Activated T-cell treated with anti-CD3 and anti-CD28 coated beads for 24 hours (primary cell): ENCODE measurements at regions not wholly inside any gene's neighbourhood (a gene's known extent, or its start where the extent isn't known, plus 50 kb on each side); places are given as distances from the start of the nearest gene placed in this dataset.

Source experiments
- DNase-seq: peaks from one replicate; pipeline ENCODE4 v3.0.0-alpha.2; 2020; ENCODE audit warnings: low read depth

DNA sequence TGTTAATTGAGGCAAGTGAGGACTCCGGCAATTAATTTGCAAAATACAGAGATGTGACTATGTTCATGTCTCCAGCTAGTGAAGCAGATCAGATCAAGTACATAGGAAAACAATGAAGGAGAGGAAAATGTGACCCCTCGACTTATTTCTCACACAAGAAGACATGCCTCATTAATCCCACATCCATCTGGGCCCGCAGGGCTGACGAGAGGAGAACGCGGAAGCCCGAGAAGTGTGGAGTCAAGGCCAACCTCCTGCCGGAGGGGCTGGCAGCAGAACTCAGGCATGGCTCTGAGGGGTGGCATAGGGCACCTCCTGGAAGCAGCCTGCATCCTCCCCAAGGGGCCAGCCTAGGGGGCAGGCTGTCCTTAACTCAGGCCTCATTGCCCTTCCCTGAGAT, 54.4 kb downstream of the ZNF503 start:
- no peak for DNase-seq

DNA sequence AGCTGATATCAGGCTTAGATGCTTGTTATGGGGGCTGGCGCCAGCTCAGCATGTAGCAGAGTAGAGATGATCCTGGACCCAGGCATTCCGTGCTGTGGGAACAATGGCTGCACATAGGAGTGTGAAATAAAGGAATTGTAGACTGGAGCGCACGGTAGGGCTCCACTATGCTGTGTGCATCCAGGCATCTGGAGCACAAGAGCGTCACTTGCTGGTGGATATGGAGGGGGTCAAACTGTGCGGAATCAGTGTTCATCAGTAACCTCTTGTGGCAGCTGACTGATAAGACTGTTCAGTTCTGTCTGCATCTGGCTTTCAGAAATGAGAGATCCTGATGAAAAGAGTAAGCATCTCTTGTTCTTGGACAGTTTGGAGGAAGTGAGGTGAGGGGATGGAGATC, 55.8 kb downstream of the ZNF503 start:
- no peak for DNase-seq

DNA sequence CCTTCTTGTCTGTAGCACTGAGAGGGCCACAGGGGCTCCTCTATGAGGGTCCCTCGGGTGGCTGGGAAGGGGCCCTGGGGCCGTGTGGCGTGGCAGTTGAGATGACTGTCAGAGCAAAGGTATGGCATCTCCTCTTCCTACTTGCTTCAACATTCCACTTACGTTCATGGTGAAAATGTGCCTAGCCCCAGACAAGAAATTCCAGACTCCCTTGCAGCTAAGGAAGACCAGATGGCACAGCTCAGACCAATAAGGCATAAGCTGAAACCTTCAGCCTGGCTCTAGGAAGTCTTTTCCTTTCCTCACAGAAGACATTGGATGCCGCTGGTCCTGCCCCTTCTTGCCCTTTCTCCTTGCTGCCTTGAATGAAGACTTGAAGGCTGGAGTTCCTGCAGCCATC, 57.4 kb downstream of the ZNF503 start:
- DNase-seq: no peak

DNA sequence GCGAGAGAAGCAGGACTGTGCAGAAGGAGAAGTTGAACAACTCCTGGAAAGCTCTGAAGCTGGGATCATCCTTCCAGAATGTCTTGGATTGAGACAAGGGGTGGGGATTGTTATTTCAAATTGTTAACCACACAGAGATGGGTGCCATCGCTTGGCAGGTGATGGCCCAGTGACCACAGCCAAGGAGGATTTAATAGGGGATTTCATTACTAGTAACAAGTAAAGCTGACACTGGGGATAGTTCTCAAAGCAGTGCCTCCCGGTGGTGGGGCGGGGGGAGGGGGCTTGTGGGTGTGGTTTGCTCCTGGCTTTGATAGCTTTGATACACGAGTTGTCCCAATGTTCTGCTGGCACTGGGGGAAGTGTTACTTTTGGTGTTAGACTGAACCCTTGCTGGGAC, 59.2 kb downstream of the ZNF503 start:
- DNase-seq: no peak

DNA sequence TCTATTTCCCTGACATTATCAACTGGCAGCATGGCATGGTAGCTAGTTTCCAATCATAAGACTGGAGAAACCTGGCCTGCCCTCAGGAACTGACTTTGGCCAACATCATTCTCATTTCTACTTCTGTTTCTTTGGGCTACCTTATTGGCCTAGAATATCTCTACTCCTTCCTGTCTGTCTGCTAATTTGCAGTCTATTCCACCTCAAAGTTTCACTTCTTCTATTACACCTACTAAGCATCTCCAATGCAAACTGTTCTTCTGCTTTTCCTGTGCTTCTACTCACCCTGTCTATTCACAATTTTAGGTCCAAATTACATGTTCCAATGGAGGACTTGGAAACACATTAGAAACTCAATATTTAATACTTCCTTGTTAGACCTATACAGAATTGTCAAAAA, 65.6 kb downstream of the ZNF503 start:
- no peak for DNase-seq

DNA sequence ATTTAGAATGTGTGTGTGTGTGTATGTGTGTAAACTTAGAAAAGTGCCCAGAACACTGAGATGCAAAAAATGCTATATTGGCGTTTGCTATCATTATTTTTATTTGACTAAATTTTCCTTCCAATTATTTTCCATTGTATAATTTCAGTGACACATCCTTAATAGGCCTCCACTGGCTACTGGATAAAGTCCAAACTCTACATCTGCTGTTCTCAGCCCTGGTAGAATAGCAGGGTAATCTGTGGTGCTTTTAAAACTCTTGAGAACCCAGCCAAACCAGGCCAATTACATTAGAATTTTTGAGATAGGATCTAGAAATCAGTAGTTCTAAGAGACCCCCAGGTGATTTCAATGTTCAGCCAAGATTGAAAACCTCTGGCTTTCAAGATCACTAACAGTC, 66.4 kb downstream of the ZNF503 start:
- no peak for DNase-seq

DNA sequence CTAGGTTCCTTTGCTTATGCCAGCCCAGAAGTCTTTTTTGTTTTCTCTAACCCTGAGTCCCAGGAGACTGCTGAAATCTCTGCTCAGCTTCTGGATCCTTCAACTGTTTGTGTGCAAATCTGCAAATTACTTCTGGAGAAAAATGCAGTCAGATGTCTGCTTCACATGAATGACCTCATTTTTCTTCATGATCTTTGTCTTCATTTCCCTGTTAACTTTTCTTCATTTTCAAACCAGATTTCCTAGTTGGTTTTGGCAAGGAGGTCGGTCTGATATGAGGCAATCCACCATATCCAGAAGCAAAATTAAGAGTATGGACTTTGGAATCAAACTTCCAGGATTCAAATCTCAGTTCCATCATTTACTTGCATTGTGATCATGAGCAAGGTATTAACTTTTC, 66.8 kb downstream of the ZNF503 start:
- DNase-seq: no peak

DNA sequence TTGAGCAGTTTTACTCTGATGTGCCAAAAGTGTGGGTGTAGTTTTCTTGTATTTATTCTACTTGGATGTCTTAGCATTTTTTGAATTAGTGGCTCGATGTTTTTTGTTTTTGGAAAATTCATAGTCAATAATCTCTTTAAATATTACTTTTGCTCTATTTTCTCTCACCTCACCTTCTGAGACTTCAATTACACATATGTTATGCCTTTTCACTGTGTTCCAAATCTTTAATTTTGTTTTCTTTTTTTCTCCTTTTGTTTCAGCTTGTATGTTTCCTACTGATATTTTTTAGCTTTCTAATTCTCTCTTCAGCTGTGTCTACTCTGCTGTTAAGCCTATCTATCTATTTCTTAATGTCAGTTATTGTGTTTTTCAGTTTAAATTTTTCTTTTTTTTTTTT, 69.5 kb downstream of the ZNF503 start:
- no peak for DNase-seq

DNA sequence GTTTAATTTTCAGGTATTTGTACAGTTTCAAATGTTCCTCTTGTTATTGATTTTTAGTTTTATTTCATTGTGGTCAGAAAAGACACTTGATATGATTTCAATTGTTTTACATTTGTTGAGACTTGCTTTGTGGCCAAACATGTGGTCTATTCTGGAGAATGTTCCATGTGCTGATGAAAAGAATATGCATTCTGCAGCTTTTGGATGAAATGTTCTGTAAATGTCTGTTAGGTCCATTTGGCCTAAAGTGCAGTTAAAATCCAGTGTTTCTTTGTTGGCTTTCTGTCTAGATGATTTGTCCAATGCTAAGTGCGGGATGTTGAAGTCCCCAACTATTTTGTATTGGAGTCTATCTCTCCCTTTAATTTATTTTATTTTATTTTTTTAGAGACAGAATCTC, 70.5 kb downstream of the ZNF503 start:
- no peak for DNase-seq

DNA sequence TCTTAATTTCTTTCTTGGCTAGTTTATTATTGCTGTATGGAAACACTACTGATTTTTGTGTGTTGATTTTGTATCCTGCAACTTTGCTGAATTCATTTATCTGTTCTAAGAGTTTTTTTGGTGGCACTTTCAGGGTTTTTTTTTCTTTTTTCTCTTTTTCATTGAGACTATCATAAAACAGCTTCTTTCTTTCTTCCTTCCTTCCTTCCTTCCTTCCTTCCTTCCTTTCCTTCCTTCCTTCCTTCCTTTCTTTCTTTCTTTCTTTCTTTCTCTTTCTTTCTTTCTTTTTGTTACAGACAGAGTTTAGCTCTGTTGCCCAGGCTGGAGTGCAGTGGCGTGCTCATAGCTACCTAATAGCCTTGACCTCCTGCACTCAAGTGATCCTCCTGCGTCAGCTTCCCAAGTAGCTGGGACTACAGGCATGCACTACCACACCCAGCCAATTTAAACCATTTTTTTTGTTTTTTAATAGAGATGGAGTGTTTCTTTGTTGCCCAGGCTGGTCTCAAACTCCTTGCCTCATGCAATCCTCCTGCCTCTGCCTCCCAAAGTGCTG, 72.3 kb downstream of the ZNF503 start:
- no peak for DNase-seq

DNA sequence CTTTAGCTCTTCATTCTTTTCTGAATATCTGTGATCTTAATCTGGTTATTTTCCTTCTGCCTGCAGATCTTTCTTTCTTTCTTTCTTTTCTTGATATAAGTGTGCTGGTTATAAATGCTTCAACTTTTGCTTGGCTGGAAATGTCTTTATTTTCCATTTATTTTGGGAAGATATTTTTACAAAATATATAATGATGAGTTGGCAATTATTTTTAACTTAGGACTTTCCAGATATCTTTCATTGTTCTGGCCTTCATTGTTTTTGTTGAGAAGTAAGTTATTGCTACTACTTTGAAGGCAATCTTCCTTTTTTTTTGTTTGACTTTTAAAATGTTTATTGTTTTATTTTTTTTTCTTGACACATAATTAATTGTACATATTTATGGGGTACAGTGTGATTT, 75.3 kb downstream of the ZNF503 start:
- no peak for DNase-seq

DNA sequence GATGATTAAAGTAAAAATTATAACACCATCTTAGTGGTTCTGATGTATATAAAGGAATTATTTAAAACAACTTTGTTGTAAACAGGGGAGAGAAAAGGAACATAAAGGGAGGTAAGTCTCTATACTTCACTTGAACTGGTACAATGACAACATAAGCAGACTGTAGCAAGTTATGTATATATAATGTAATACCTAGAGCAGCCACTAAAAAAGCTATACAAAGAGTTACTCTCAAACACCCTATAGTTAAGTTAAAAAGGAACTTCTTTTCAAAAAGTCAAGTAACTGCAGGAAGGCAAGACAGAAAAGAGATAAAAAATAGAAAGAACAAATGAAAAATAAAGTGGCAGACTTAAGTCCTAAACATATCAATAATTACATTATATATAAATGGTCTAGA, 82.3 kb downstream of the ZNF503 start:
- DNase-seq: no peak

DNA sequence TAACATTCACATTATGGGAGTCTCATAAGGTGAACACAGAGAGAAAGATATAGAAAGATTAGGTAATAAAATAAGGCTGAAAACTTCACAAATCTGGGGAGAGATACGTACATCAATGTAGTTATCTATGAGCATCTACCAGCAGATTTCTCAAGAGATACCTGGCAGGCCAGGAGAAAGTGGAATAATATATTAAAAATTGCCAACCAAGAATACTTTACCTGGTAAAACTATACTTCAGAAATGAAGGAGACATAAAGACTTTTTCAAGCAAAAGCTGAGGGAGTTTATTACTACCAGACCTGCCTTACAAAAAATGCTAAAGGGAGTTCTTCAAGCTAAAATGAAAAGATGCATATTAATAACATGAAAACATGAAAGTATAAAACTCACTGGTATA, 78.8 kb upstream of the COMTD1 start:
- DNase-seq: no peak

DNA sequence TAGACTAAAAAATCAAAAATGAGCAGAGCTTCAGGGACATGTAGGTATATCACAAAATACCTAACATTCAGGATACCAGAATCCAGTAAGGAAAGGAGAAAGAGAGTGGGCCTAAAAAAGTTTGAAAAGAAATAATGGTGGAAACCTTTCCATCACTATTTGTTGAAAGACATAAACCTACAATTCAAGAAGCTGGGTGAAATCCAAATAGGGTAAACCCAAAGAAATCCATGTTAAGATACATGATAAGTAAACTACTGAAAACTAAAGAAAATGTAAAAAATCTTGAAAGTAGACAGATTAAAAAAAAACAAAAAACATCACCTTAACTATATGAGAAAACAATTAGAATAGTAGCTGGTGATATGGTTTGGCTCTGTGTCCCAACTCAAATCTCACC, 76.7 kb upstream of the COMTD1 start:
- DNase-seq: no peak

DNA sequence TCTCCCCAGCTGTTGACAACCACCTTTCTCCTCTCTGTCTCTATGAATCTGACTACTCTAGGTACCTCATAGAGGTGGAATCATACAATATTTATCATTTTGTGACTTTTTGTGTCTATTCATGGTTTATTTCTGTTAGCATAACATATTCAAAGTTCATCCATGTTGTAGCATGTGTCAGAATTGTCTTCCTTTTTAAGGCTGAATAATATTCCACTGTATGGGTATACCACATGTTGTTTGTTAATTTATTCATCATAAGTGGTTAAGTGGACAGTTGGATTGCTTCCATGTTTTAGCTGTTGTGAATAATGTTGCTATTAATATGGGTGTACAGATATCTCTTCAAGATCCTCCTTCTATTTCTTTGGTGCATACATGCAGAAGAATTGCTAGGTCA, 69.9 kb upstream of the COMTD1 start:
- DNase-seq: no peak

DNA sequence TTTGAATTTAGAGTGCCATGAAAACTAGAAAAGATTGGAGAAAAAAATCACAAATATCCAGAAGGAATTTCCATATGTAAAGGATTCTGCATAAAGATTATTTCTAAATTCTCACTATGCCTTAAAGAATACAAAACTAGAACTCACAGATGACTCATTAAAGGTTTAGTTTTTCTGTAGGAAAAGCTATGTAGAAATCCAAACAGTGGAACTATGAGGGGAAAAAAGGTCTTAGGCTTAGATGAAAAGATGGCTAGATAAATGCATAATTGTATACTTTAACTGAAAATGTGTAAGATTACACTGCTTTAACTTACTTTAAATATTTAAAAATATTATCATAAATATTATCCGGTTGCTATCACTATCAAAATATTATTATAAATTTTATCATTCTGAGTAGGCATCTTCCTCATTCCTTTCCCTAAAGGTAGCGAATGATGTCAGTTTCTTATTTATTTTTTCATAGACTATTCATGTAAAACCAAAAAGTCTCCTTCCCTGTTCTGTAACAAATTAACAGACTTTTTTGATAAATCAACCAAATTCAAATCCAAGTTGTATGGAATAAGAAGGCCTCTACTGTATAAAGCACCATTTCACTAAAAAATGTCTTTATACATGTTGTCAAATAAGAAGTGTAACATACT, 69.1 kb upstream of the COMTD1 start:
- no peak for DNase-seq

DNA sequence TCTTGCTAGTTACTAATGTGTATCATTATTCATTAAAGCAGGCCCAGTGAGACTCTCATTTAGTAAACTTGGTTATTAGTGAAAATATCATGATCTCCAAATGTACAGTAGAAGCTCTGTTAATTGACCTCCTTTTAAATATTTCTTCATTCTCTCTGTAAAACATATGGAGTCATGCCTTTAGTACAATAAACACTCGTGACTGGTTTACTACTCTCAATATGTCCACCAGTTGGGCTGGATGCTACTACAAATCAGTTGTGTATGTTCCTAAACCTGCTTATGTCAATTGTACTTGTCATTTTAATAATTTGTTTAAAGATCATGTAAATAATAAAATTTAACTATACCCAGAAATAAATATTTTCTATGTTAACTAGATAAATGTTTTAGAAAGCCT, 68.6 kb upstream of the COMTD1 start:
- no peak for DNase-seq

DNA sequence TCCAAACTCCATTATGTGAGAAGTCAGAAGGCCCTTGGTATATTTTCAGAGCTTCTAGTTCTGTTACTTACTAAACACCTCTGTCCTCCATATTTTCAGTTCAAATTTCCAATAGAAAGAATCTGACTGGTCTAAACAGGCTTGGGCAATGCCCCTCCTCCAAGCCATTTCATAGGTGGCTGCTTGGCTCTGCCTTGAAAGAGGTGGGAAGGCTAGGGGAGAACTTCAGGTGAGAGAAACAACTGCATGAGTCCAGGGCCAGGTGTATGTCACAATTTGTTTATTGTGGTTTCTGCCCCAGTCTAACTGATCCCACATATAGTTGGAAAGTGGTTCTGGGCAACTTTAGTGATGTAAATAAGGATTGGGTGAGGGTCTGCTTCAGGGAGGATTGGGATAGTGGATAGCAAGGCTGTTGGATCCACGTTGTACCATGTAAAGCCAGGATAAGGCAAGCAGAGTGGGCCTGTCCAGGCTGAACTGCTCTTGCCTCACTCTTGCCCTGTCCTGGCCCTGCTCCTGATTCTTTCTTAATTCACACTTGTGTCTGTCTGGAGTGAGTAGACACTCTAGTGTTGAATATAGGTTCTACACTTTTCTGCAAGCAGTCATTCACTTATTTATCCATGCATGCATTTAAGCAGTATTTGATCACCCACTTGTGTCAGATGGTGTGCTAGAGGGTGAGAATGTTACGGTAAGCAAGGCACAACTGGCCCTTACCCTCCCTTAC, 67.5 kb upstream of the COMTD1 start:
- DNase-seq: no peak

DNA sequence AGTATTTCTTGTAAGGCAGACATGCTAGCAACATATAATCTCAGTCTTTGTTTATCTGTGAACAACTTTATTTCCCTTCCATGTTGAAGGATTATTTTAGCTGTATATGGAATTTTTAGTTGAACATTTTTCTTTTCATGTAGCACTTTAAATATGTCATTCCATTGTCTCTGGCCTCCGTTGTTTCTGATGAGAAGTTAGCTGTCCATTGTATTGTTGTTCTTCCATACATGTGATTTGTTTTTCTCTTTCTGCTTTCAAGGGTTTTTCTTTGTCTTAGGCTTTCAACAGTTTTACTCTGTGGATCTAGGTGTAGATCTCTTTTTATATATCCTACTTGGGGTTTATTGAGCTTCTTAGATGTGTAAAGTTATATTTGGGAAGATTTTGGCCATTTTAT, 66.3 kb upstream of the COMTD1 start:
- DNase-seq: no peak

DNA sequence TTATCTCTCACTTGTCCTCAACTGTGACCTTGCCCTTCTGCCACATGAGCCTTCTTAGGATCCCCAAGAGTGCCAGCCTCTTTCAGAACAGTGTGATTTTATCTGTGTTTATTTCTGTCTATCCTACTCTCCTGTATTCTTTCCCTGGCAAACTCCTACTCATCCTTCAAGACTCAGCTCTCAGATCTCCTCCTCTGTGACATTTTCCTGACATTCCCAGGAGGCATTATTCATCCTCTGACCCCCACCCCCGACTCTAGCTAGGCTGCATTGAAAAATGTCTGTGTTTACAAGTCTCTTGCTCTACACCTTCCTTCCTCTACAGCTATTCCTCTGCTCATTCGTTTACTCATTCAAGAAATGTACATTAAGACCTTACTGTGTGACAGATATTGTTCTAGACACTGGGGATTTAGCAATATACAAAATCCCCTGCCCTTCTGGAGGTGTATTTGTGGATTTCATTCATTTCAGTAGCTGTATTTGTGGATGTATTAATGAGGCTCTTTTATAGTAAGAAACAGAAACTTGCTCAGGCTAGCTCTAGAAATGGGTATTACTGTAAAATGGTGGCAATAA, 61.4 kb upstream of the COMTD1 start:
- no peak for DNase-seq

DNA sequence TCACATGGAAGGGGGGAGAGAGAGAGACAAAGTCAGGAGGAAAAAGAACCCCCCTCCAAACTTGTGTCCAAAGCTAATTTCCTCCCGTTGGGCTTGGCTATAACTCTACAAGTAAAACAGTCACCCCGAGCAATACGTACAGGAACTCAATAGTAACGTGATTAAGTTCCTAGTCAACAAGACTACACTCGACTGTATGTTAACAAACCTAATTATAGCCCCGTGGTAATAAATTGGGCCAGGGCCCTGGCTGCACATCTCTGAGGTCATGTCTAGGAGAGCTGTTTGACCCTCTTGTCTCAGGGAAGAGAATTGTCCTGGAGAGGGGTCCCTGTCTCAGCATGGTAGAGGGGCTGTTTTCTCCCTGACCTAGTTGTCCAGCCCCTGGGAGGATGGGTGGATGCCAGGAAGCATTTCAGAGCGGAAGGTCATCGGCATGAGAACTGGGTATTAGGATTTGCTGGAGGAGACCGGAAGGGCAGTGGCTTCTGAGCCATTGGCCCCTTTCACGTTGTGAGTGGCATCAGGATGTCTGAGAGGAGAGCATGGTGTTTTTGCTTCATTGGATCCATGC, 60.2 kb upstream of the COMTD1 start:
- no peak for DNase-seq

DNA sequence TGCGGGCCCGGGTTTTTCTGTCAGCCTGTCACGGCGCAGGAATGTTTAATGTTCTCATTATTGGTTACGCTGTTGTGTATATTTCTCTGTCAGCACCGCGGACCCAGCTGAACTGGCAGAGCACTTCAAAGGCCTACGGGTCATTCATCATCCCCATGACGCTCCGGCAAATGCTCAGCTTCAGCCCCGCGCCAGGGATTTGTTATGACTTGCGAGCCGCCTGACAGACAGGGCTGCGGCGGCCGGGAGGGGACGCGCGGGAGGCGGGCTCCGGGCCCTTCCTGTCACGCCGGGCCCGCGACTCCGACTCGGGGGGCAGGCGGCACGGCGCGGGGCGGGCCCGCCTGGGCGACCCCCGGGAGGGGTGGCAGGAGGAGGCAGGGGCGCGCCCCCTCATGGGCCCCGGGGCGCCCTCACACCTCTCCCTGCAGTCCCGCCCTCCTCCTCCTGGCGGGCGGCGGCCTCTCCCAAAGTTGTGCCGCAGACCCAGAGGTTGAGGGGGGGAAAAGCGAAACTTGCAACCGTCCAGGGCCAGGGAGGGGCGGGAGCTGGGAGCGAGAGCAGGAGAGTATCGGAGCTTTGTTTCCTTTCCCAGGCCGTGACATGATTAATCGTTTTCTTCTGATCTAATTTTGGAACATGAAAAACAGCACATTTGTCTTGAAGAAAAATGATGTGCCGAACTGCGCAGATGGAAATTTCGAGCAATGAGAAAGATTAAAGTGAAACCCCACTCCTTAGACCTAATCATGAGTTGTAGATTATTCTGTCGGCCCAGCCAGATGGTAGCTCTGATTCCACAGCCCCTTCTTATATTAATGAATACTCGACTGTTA, 59.3 kb upstream of the COMTD1 start:
- peak; percentile 48 for DNase-seq
